ENCODE measurements at regions not wholly inside any gene's neighbourhood (a gene's known extent, or its start where the extent isn't known, plus 50 kb on each side); places are given as distances from the start of the nearest gene placed in this dataset.

DNA sequence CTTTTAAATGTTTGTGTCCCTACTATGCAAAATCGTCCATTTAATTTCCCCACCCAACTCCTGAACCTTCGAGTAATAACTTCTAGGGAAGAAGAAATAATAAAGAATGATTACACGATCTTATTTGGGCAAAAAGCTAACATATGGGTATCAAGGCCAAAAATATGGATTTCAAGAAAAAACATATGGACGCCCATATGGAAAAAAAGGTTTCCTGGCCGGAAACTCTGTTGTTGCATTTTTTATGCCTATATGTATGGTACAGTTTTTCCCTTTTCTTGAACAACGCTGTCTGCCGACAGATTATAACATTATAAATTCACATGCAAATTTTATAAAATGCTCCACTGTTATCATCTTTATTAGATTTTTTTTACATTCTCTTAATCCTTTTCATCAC lies 167.6 kb upstream of the ESRRG start:
- TF ChIP-seq EP300 (IDR thresholded peaks at IDR 0.05; ENCODE audit: borderline replicate concordance in 1 of 2, control insufficient read depth in 1 of 2, low read depth in 2 of 2, low read length in 2 of 2) = no peak
- TF ChIP-seq EZH2 (IDR thresholded peaks at IDR 0.05; ENCODE audit: borderline replicate concordance, control insufficient read depth, low read depth, low read length) = no peak
- no peak for TF ChIP-seq MYC (IDR thresholded peaks at IDR 0.05; ENCODE audit: insufficient read depth, insufficient read length, insufficient replicate concordance, low read length, severe bottlenecking)
- no peak for TF ChIP-seq SMC3 (IDR thresholded peaks at IDR 0.05; ENCODE audit: borderline replicate concordance, low read length)
- TF ChIP-seq, protein P1, sequence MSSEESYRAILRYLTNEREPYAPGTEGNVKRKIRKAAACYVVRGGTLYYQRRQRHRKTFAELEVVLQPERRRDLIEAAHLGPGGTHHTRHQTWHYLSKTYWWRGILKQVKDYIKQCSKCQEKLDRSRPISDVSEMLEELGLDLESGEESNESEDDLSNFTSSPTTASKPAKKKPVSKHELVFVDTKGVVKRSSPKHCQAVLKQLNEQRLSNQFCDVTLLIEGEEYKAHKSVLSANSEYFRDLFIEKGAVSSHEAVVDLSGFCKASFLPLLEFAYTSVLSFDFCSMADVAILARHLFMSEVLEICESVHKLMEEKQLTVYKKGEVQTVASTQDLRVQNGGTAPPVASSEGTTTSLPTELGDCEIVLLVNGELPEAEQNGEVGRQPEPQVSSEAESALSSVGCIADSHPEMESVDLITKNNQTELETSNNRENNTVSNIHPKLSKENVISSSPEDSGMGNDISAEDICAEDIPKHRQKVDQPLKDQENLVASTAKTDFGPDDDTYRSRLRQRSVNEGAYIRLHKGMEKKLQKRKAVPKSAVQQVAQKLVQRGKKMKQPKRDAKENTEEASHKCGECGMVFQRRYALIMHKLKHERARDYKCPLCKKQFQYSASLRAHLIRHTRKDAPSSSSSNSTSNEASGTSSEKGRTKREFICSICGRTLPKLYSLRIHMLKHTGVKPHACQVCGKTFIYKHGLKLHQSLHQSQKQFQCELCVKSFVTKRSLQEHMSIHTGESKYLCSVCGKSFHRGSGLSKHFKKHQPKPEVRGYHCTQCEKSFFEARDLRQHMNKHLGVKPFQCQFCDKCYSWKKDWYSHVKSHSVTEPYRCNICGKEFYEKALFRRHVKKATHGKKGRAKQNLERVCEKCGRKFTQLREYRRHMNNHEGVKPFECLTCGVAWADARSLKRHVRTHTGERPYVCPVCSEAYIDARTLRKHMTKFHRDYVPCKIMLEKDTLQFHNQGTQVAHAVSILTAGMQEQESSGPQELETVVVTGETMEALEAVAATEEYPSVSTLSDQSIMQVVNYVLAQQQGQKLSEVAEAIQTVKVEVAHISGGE (CRISPR knock-in tag; IDR thresholded peaks at IDR 0.05) = no peak
- TF ChIP-seq, protein P2, sequence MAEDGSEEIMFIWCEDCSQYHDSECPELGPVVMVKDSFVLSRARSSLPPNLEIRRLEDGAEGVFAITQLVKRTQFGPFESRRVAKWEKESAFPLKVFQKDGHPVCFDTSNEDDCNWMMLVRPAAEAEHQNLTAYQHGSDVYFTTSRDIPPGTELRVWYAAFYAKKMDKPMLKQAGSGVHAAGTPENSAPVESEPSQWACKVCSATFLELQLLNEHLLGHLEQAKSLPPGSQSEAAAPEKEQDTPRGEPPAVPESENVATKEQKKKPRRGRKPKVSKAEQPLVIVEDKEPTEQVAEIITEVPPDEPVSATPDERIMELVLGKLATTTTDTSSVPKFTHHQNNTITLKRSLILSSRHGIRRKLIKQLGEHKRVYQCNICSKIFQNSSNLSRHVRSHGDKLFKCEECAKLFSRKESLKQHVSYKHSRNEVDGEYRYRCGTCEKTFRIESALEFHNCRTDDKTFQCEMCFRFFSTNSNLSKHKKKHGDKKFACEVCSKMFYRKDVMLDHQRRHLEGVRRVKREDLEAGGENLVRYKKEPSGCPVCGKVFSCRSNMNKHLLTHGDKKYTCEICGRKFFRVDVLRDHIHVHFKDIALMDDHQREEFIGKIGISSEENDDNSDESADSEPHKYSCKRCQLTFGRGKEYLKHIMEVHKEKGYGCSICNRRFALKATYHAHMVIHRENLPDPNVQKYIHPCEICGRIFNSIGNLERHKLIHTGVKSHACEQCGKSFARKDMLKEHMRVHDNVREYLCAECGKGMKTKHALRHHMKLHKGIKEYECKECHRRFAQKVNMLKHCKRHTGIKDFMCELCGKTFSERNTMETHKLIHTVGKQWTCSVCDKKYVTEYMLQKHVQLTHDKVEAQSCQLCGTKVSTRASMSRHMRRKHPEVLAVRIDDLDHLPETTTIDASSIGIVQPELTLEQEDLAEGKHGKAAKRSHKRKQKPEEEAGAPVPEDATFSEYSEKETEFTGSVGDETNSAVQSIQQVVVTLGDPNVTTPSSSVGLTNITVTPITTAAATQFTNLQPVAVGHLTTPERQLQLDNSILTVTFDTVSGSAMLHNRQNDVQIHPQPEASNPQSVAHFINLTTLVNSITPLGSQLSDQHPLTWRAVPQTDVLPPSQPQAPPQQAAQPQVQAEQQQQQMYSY (CRISPR knock-in tag; IDR thresholded peaks at IDR 0.05) = no peak

All from GM12878 (cell line).